Tibial artery (tissue), 4 donors: ENCODE measurements at regions not wholly inside any gene's neighbourhood (a gene's known extent, or its start where the extent isn't known, plus 50 kb on each side); places are given as distances from the start of the nearest gene placed in this dataset.
A peak's percentile ranks its signal among the peaks of the same experiment; 100 is the strongest.

Experiments
- DNase-seq, 2 donors: peaks; one replicate each; pipeline ENCODE4 v3.0.0-alpha.2; 2019
- H3K27ac ChIP-seq, 2 donors: fragments of 200-600 bp; sonication (generic) in 1 of 2; 1 replicate in 1 of 2; 2 replicates in 1 of 2; pipeline ENCODE4 v1.5.1; 2018 to 2019; ENCODE audit warnings: mild to moderate bottlenecking in 1 of 2
- H3K27me3 ChIP-seq, 2 donors: fragments of 200-600 bp; sonication (generic) in 1 of 2; one replicate each; pipeline versions ENCODE4 v1.5.1 to v1.6.0; 2016 to 2019
- H3K36me3 ChIP-seq, 3 donors: fragments of 200-600 bp; sonication (generic) in 2 of 3; one replicate each; pipeline ENCODE4 v1.5.1; 2016 to 2019; ENCODE audit warnings: mild to moderate bottlenecking in 2 of 3
- H3K4me1 ChIP-seq, 4 donors: fragments of 200-600 bp; sonication (generic) in 2 of 4; 1 replicate in 3 of 4; 2 replicates in 1 of 4; pipeline ENCODE4 v1.5.1; 2016 to 2019
- H3K4me3 ChIP-seq, 2 donors: fragments of 200-600 bp; sonication (generic) in 1 of 2; 1 replicate in 1 of 2; 2 replicates in 1 of 2; pipeline ENCODE4 v1.5.1; 2018 to 2019; ENCODE audit warnings: mild to moderate bottlenecking in 2 of 2
- H3K9me3 ChIP-seq, 3 donors: fragments of 200-600 bp; sonication (generic) in 1 of 3; one replicate each; pipeline ENCODE4 v1.5.1; 2016 to 2019
- CTCF ChIP-seq, 2 experiments: fragments of 200-600 bp in 1 of 2; fragments of 450-650 bp in 1 of 2; IDR thresholded peaks; one replicate each; pipeline ENCODE4 v1.5.1; 2017 to 2019; ENCODE audit warnings: antibody characterized with exemption in 2 of 2, mild to moderate bottlenecking in 1 of 2, moderate library complexity in 1 of 2
- intact Hi-C: fragments of 100-400 bp; cut with DNase I; formaldehyde crosslinking; loops from one replicate; pipeline ENCODE4 v1.15.0; 2023; ENCODE audit warnings: low total_unique reads

- H3K4me1 ChIP-seq: peaks cover 6 to 66% (median 54%) of the 10 kb centered on the region in 4 donors
- intact Hi-C loops: no loop called here
- peak overlapping the region; percentile 73 to 82 for H3K27ac ChIP-seq
- DNase-seq: no peak
- H3K4me3 ChIP-seq: no peak overlapping the region
- H3K9me3 ChIP-seq: no peaks in the 10 kb centered on the region
- no peaks in the 10 kb centered on the region for H3K27me3 ChIP-seq
- H3K36me3 ChIP-seq: no peaks in the 10 kb centered on the region
- no peak for TF ChIP-seq CTCF (IDR thresholded peaks at IDR 0.05)
These were observed 95.3 kb upstream of the GADD45A start for GRCh38 chr1:67589519-67590233.

- no peak for TF ChIP-seq CTCF (IDR thresholded peaks at IDR 0.05)
- peak; percentile 71 to 85 for DNase-seq
- Histone ChIP-seq H3K36me3 (no peaks in the 10 kb centered on the region), H3K27ac (peak overlapping the region; percentile 73 to 82), H3K4me1 (peaks cover 6 to 59% (median 48%) of the 10 kb centered on the region in 4 donors), H3K4me3 (no peak overlapping the region), H3K9me3 (no peaks in the 10 kb centered on the region), H3K27me3 (no peaks in the 10 kb centered on the region)
- intact Hi-C loops: no loop called here
These were observed 94.7 kb upstream of the GADD45A start for GRCh38 chr1:67590329-67590728.

GRCh38 chr1:67594764-67595163 is 90.2 kb upstream of the GADD45A start:
- DNase-seq: no peak
- H3K9me3 ChIP-seq: no peaks in the 10 kb centered on the region
- intact Hi-C loops: no loop called here
- peaks cover 6 to 23% (median 14%) of the 10 kb centered on the region in 4 donors for H3K4me1 ChIP-seq
- H3K36me3 ChIP-seq: no peaks in the 10 kb centered on the region
- no peak for TF ChIP-seq CTCF (IDR thresholded peaks at IDR 0.05)
- no peak overlapping the region for H3K27ac ChIP-seq
- no peak overlapping the region for H3K4me3 ChIP-seq
- H3K27me3 ChIP-seq: no peaks in the 10 kb centered on the region

- no peak for DNase-seq
- H3K9me3 ChIP-seq: no peaks in the 10 kb centered on the region
- intact Hi-C loops: no loop called here
These were observed 88.3 kb upstream of the GADD45A start for GRCh38 chr1:67596674-67597073.

GRCh38 chr1:67597336-67597735 is 87.7 kb upstream of the GADD45A start:
- DNase-seq: no peak
- no peaks in the 10 kb centered on the region for H3K27me3 ChIP-seq
- H3K36me3 ChIP-seq: no peaks in the 10 kb centered on the region
- H3K4me1 ChIP-seq: peaks cover 0 to 5% (median 2%) of the 10 kb centered on the region in 4 donors
- H3K27ac ChIP-seq: no peak overlapping the region
- TF ChIP-seq CTCF (IDR thresholded peaks at IDR 0.05): no peak
- no peaks in the 10 kb centered on the region for H3K9me3 ChIP-seq
- no peak overlapping the region for H3K4me3 ChIP-seq
- intact Hi-C loops: no loop called here

More at GRCh38 chr1:67596674-67597073, 88.3 kb upstream of the GADD45A start:
- TF ChIP-seq CTCF (IDR thresholded peaks at IDR 0.05): no peak
- H3K36me3 ChIP-seq: no peaks in the 10 kb centered on the region
- no peaks in the 10 kb centered on the region for H3K27me3 ChIP-seq
- no peak overlapping the region for H3K4me3 ChIP-seq
- no peak overlapping the region for H3K27ac ChIP-seq
- H3K4me1 ChIP-seq: peaks cover 0 to 5% (median 2%) of the 10 kb centered on the region in 4 donors
